HCT116 (cell line): ENCODE measurements at regions not wholly inside any gene's neighbourhood (a gene's known extent, or its start where the extent isn't known, plus 50 kb on each side); places are given as distances from the start of the nearest gene placed in this dataset.

Experiments
- ATAC-seq: fragments of 200-7000 bp; cut with Tn5 transposase; 2 replicates; pipeline ENCODE4 v1.9.1; 2020; ENCODE audit warnings: mild to moderate bottlenecking, moderate library complexity
- BruUV-seq: library from RNA; stranded (reverse); fragments of 400-500 nt; replicated peaks from 2 replicates; lab custom pipeline; 2021; lab: Mats Ljungman, UMichigan
- CTCF ChIA-PET: fragments of 300-600 bp; sonication (Branson Sonifier 250); formaldehyde crosslinking; loops from one replicate; lab custom pipeline; 2021; ENCODE audit warnings: antibody characterized with exemption; lab: Charles Lee
- POLR2A ChIA-PET: fragments of 300-600, 350-600 bp; sonication (Branson Sonifier 250); formaldehyde crosslinking; loops from one replicate; lab custom pipeline; 2021; ENCODE audit warnings: antibody characterized with exemption; lab: Charles Lee
- RAD21 ChIA-PET, 2 experiments: fragments of 300-600 bp; sonication (Branson Sonifier 250); formaldehyde crosslinking; loops; one replicate each; lab custom pipeline; 2023; ENCODE audit warnings: low total read pairs in 2 of 2; ENCODE audit not compliant: uncharacterized antibody in 2 of 2, unreplicated experiment in 2 of 2, low non-redundant PET in 1 of 2; lab: Charles Lee
- DNase-seq: peaks from one replicate; pipeline ENCODE4 v3.0.0-alpha.2; 2010; ENCODE audit warnings: low read depth, low spot score
- H2AFZ ChIP-seq: fragments of 200-600 bp; shearing (Covaris generic), sonication (generic); 2 replicates; pipeline ENCODE4 v1.6.1; 2017; ENCODE audit warnings: low read depth, mixed run types, mixed read lengths, antibody characterized with exemption, low read length; ENCODE audit not compliant: poor library complexity, severe bottlenecking
- H3K27ac ChIP-seq: 2 replicates; pipeline ENCODE4 v1.5.1; 2012; ENCODE audit warnings: low read depth, low read length
- H3K27me3 ChIP-seq: fragments of 200-600 bp; sonication (generic); 2 replicates; pipeline ENCODE4 v1.6.1; 2016; ENCODE audit warnings: mixed run types, low read length, mixed read lengths; ENCODE audit not compliant: insufficient read depth
- H3K36me3 ChIP-seq, 2 experiments: fragments of 200-500 bp in 1 of 2; fragments of 200-600 bp in 1 of 2; sonication (Bioruptor generic) in 1 of 2; sonication (generic) in 1 of 2; 2 replicates each; pipeline versions ENCODE4 v1.5.1 to v1.6.1; 2014 to 2016; ENCODE audit warnings: low read length in 2 of 2, inconsistent platforms in 1 of 2, mixed read lengths in 1 of 2, mixed run types in 1 of 2; ENCODE audit not compliant: insufficient read depth in 2 of 2, control insufficient read depth in 1 of 2
- H3K4me1 ChIP-seq, 2 experiments: fragments of 200-600 bp in 1 of 2; sonication (generic) in 1 of 2; 2 replicates each; pipeline versions ENCODE4 v1.5.1 to v1.6.1; 2012 to 2017; ENCODE audit warnings: low read length in 2 of 2, inconsistent platforms in 1 of 2, mild to moderate bottlenecking in 1 of 2, mixed read lengths in 1 of 2, mixed run types in 1 of 2, moderate library complexity in 1 of 2; ENCODE audit not compliant: insufficient read depth in 2 of 2, control insufficient read depth in 1 of 2
- H3K4me2 ChIP-seq: fragments of 200-600 bp; sonication (generic); 2 replicates; pipeline ENCODE4 v1.6.1; 2017; ENCODE audit warnings: mixed run types, low read length, mixed read lengths
- H3K4me3 ChIP-seq, 2 experiments: fragments of 200-600 bp in 1 of 2; sonication (generic) in 1 of 2; replicated peaks in 1 of 2; 2 replicates each; pipeline ENCODE4 v1.5.1; 2011 to 2016; ENCODE audit warnings: low read length in 2 of 2, control low read depth in 1 of 2, low read depth in 1 of 2, mild to moderate bottlenecking in 1 of 2, mixed read lengths in 1 of 2, mixed run types in 1 of 2
- H3K79me2 ChIP-seq: fragments of 200-600 bp; sonication (generic); 2 replicates; pipeline ENCODE4 v1.6.1; 2017; ENCODE audit warnings: mild to moderate bottlenecking, mixed run types, low read length, moderate library complexity, mixed read lengths; ENCODE audit not compliant: insufficient read depth
- H3K9ac ChIP-seq: fragments of 200-600 bp; sonication (generic); 2 replicates; pipeline ENCODE4 v1.6.1; 2016; ENCODE audit warnings: low read length, mixed read lengths
- H3K9me2 ChIP-seq: fragments of 200-600 bp; sonication (generic), shearing (Covaris generic); 2 replicates; pipeline ENCODE4 v1.6.1; 2017; ENCODE audit warnings: mixed run types, mild to moderate bottlenecking, moderate library complexity; ENCODE audit not compliant: insufficient read depth
- H3K9me3 ChIP-seq, 2 experiments: fragments of 200-500 bp in 1 of 2; fragments of 200-600 bp in 1 of 2; sonication (Bioruptor generic) in 1 of 2; sonication (generic) in 1 of 2; 2 replicates each; pipeline ENCODE4 v1.6.1; 2014 to 2017; ENCODE audit warnings: low read length in 2 of 2, mixed read lengths in 2 of 2, inconsistent platforms in 1 of 2, low read depth in 1 of 2, mild to moderate bottlenecking in 1 of 2, mixed run types in 1 of 2, moderate library complexity in 1 of 2; ENCODE audit not compliant: control insufficient read depth in 1 of 2, insufficient read depth in 1 of 2
- H4K20me1 ChIP-seq: fragments of 200-600 bp; sonication (generic), shearing (Covaris generic); 2 replicates; pipeline ENCODE4 v1.6.1; 2017; ENCODE audit warnings: mixed run types, mild to moderate bottlenecking, moderate library complexity; ENCODE audit not compliant: insufficient read depth
- ATF3 ChIP-seq: IDR thresholded peaks from 2 replicates; pipeline ENCODE4 v1.6.1; 2012
- CBX3 ChIP-seq: IDR thresholded peaks from 2 replicates; pipeline ENCODE4 v1.6.1; 2012; ENCODE audit warnings: low read depth
- CEBPB ChIP-seq: IDR thresholded peaks from 2 replicates; pipeline ENCODE4 v1.6.1; 2012; ENCODE audit warnings: low read depth
- CTCF ChIP-seq, 3 experiments: fragments of 200-600 bp in 1 of 3; sonication (generic) in 1 of 3; IDR thresholded peaks in 2 of 3; conservative IDR thresholded peaks in 1 of 3; 2 replicates each; pipeline ENCODE4 v1.5.1; 2012 to 2017; ENCODE audit warnings: low read depth in 2 of 3, low read length in 2 of 3, antibody characterized with exemption in 1 of 3, borderline replicate concordance in 1 of 3, control low read depth in 1 of 3, mild to moderate bottlenecking in 1 of 3, mixed read lengths in 1 of 3, mixed run types in 1 of 3, moderate library complexity in 1 of 3; ENCODE audit not compliant: insufficient read depth in 1 of 3
- ELF1 ChIP-seq: IDR thresholded peaks from 2 replicates; pipeline ENCODE4 v1.6.1; 2012; ENCODE audit warnings: low read depth, borderline replicate concordance
- EZH2 ChIP-seq: fragments of 200-600 bp; sonication (generic); IDR thresholded peaks from 2 replicates; pipeline ENCODE4 v1.6.1; 2017; ENCODE audit warnings: antibody characterized with exemption, mixed run types
- FOSL1 ChIP-seq: IDR thresholded peaks from 2 replicates; pipeline ENCODE4 v1.6.1; 2012; ENCODE audit warnings: low read depth
- JUND ChIP-seq: IDR thresholded peaks from 2 replicates; pipeline ENCODE4 v1.6.1; 2012
- MAX ChIP-seq: IDR thresholded peaks from 2 replicates; pipeline ENCODE4 v1.6.1; 2012
- POLR2A ChIP-seq: IDR thresholded peaks from 2 replicates; pipeline ENCODE4 v1.7.0; 2011; ENCODE audit warnings: borderline replicate concordance; ENCODE audit not compliant: insufficient read depth, insufficient read length; ENCODE audit errors: extremely low read depth
- POLR2AphosphoS5 ChIP-seq: IDR thresholded peaks from 2 replicates; pipeline ENCODE4 v1.6.1; 2011; ENCODE audit warnings: mild to moderate bottlenecking, low read depth, low read length, moderate library complexity
- RAD21 ChIP-seq: IDR thresholded peaks from 2 replicates; pipeline ENCODE4 v1.6.1; 2012; ENCODE audit warnings: low read depth, mild to moderate bottlenecking
- REST ChIP-seq: IDR thresholded peaks from 2 replicates; pipeline ENCODE4 v1.6.1; 2012; ENCODE audit warnings: low read depth
- SP1 ChIP-seq: IDR thresholded peaks from 2 replicates; pipeline ENCODE4 v1.6.1; 2012; ENCODE audit warnings: low read depth
- YY1 ChIP-seq: IDR thresholded peaks from 2 replicates; pipeline ENCODE4 v1.6.1; 2011; ENCODE audit warnings: low read length, low read depth, moderate library complexity, mild to moderate bottlenecking; ENCODE audit not compliant: insufficient replicate concordance; ENCODE audit errors: extremely low read depth
- ZFX ChIP-seq: fragments of 450-650 bp; IDR thresholded peaks from 2 replicates; pipeline ENCODE4 v1.6.1; 2017
- intact Hi-C: fragments of 100-400 bp; cut with micrococcal nuclease; formaldehyde crosslinking; loops from 2 replicates; pipeline ENCODE4 v1.10.0; 2022

GRCh38 chr5:4831325-4831724 lies 308.8 kb upstream of the ADAMTS16 start:
- Histone ChIP-seq H3K27me3 (no peaks in the 10 kb centered on the region), H3K36me3 (no peaks in the 10 kb centered on the region), H4K20me1 (no peaks in the 10 kb centered on the region), H2AFZ (no peak overlapping the region), H3K9ac (no peak overlapping the region), H3K9me3 (peaks cover 0 to 21% of the 10 kb centered on the region in 2 experiments; a peak in 2 of 4 replicates), H3K9me2 (no peaks in the 10 kb centered on the region), H3K4me1 (no peaks in the 10 kb centered on the region), H3K4me2 (no peak overlapping the region), H3K27ac (no peak overlapping the region), H3K79me2 (no peaks in the 10 kb centered on the region), H3K4me3 (no peak overlapping the region)
- TF ChIP-seq POLR2A, result no peak
- TF ChIP-seq CTCF (IDR thresholded peaks at IDR 0.05 in 2 of 3, conservative IDR thresholded peaks at IDR 0.05 in 1 of 3; ENCODE audit: borderline replicate concordance in 1 of 3, insufficient read depth in 1 of 3, low read depth in 2 of 3, low read length in 2 of 3), result no peak
- TF ChIP-seq SP1, result no peak
- no peak for TF ChIP-seq FOSL1
- no peak for TF ChIP-seq ZFX
- no peak for TF ChIP-seq JUND
- TF ChIP-seq EZH2, result no peak
- no peak for TF ChIP-seq CBX3
- no peak for TF ChIP-seq ATF3
- no peak for TF ChIP-seq POLR2AphosphoS5
- no peak for TF ChIP-seq MAX
- TF ChIP-seq YY1, result no peak
- TF ChIP-seq RAD21, result no peak
- no peak for TF ChIP-seq ELF1
- no peak for TF ChIP-seq CEBPB
- TF ChIP-seq REST, result no peak
- intact Hi-C loops, result no loop called here
- ChIA-PET CTCF (no interaction called here), RAD21 (no interaction called here), POLR2A (no interaction called here)
- ATAC-seq, result no peak
- BruUV-seq, result no TSS peak
- DNase-seq, result no peak
